AG09319 (cell line): ENCODE measurements at regions not wholly inside any gene's neighbourhood (a gene's known extent, or its start where the extent isn't known, plus 50 kb on each side); places are given as distances from the start of the nearest gene placed in this dataset.
A peak's percentile ranks its signal among the peaks of the same experiment; 100 is the strongest.

ENCODE experiments used
- DNase-seq: peaks from one replicate; pipeline ENCODE4 v3.0.0-alpha.2; 2010; ENCODE audit warnings: low read depth; ENCODE audit errors: extremely low read depth
- TF ChIP-seq, protein P1 (sequence below): IDR thresholded peaks from 2 replicates; pipeline ENCODE4 v1.5.1; 2011; ENCODE audit warnings: low read depth, mild to moderate bottlenecking, inconsistent platforms, low read length, moderate library complexity

DNA sequence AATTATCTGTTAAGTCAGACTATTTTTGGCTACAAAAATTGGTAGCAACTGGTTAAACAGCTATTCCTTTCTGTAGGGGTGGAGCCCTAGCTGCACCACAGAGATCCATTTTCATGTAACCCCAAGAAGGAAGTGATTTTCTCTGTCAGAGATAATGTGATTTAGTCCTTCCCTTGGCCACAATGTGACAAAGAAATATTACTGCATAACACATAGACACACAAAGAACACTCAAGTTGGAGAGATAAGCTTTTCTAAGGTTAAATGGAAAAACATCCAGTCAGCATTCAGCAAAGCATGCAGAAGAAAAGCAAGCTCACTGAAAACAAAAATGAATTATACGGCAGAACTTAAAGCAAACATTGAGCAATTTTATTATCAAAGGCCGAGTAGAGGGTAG is 227.8 kb upstream of the CDH9 start:
- TF ChIP-seq, protein P1, sequence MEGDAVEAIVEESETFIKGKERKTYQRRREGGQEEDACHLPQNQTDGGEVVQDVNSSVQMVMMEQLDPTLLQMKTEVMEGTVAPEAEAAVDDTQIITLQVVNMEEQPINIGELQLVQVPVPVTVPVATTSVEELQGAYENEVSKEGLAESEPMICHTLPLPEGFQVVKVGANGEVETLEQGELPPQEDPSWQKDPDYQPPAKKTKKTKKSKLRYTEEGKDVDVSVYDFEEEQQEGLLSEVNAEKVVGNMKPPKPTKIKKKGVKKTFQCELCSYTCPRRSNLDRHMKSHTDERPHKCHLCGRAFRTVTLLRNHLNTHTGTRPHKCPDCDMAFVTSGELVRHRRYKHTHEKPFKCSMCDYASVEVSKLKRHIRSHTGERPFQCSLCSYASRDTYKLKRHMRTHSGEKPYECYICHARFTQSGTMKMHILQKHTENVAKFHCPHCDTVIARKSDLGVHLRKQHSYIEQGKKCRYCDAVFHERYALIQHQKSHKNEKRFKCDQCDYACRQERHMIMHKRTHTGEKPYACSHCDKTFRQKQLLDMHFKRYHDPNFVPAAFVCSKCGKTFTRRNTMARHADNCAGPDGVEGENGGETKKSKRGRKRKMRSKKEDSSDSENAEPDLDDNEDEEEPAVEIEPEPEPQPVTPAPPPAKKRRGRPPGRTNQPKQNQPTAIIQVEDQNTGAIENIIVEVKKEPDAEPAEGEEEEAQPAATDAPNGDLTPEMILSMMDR = no peak
- no peak for DNase-seq

DNA sequence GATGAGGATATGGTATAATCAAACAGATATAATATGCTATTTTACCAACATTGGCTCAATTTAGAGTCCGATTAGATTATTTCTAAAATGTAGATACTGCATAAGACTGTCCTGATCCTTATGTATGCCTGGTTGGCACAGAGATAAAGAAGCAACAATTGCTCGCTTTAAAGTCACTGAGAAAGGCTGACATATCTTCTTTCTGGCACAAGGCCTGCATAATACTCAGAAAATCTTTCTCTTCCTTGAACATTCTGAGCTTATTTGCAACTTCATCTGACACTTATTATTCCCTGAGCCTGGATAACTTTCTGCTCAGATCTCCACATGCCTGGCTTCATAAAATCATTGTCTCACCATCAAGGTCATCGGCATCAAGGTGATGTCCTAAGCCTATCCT is 219.3 kb upstream of the CDH9 start:
- DNase-seq = no peak
- TF ChIP-seq, protein P1 = no peak

DNA sequence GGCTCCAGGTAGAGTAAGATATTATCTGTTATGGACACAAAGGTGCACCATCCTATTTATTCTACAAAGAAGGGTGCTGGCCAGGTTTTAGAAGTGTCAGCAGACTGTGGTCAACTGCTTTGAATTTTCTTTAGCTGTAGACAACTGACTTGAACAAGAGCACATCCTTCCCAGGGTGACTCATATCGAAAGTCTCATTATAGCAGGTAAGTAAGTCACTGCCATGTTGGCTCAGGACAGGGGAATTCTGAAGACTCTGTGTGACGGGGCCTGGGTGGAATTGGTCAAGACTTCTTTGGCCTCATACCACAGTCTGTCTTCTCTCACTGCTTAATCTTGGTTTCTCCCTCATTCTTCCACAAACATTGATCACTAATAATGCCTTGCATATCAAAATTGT is 214.5 kb upstream of the CDH9 start:
- TF ChIP-seq, protein P1 = no peak
- DNase-seq = no peak

DNA sequence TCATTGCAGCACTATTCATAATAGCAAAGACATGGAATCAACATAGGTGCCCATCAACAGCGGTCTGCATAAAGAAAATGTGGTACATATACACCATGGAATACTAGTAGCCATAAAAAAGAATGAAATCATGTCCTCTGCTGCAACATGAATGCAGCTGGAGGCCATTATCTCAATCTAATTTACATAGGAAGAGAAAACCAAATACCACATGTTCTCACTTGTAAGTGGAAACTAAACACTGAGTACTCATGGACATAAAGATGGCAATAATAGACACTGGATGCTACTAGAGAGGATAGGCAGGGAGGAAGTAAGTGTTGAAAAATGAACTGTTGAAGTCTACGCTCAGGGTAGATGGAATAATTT is 203.9 kb upstream of the CDH9 start:
- TF ChIP-seq, protein P1 = no peak
- no peak for DNase-seq

DNA sequence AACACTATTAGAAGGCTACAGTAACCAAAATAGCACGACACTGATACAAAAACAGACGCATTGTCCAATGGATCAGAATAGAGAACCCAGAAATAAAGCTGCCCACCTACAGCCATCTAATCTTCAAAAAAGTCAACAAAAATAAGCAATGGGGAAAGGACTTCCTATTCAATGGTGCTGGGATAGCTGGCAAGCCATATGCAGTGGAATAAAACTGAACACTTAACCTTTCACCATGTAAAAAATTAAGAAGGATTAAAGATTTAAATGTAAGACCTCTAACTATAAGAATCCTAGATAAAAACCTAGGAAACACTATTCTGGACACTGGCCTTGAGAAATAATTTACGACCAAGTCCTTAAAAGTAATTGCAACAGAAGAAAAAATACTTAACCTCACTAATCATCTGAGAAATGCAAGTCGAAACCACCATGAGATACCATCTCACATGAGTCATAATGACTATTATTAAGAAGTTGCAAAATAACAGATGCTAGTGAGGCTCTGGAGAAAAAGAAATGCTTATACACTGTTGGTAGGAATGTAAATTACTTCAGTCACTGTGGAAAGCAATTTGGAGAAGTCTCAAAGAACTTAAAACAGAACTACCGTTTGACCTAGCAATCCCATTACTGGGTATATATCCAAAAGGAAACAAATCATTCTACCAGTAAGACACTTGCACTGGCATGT is 203.3 kb upstream of the CDH9 start:
- DNase-seq = peak; percentile 46
- TF ChIP-seq, protein P1 = no peak

DNA sequence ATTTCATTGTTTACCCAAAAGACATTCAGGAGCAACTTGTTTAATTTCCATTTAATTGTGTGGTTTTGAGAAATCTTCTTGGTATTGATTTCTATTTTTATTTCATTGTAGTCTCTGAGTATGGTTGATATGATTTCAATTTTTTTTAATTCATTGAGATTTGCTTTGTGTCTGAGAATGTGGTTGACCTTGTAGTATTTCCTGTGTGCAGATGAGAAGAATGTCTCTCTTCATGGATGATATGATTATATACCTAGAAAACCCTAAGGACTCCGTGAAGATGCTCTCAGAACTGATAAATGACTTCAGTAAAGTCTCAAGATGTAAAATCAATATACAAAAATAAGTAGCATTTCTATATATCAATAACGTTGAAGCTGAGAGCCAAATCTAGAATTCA is 202.4 kb upstream of the CDH9 start:
- TF ChIP-seq, protein P1 = no peak
- DNase-seq = no peak

DNA sequence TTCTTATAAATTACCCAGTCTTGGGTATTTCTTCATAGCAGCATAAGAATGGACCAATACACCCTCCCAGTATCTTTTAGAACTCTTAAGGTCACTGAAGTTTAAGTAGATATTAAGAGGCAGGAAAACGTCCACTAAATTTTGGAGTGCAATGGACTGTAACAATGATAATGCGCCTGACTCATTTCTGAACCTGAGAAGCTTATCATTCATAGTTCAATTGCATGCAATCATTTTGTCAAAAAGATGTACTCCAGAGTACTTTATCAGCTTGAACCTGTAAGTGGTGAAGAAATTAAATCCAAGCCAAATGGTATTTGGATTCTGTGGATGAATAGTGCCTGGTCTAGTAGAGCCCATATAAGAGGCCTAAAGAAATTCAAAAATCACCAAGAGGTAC is 196.5 kb upstream of the CDH9 start:
- TF ChIP-seq, protein P1 = no peak
- no peak for DNase-seq
